Neuronal stem cell (in vitro differentiated cells): ENCODE measurements at regions not wholly inside any gene's neighbourhood (a gene's known extent, or its start where the extent isn't known, plus 50 kb on each side); places are given as distances from the start of the nearest gene placed in this dataset.

Source experiments
- DNase-seq: peaks from one replicate; pipeline ENCODE4 v3.0.0-alpha.2; 2013; ENCODE audit warnings: low spot score
- H2AFZ ChIP-seq: one replicate; pipeline ENCODE4 v1.6.1; 2013; ENCODE audit warnings: mild to moderate bottlenecking, low read length, inconsistent platforms
- H2AK5ac ChIP-seq: 2 replicates; pipeline ENCODE4 v1.6.1; 2013; ENCODE audit warnings: low read depth, mild to moderate bottlenecking, inconsistent platforms, low read length, moderate library complexity, mixed read lengths
- H2BK120ac ChIP-seq: 2 replicates; pipeline ENCODE4 v1.6.1; 2013; ENCODE audit warnings: low read depth, mild to moderate bottlenecking, inconsistent platforms, low read length, moderate library complexity, mixed read lengths
- H2BK12ac ChIP-seq: one replicate; pipeline ENCODE4 v1.6.1; 2013; ENCODE audit warnings: low read length, inconsistent platforms
- H2BK15ac ChIP-seq: 2 replicates; pipeline ENCODE4 v1.6.1; 2013; ENCODE audit warnings: mild to moderate bottlenecking, low read length, inconsistent platforms, mixed read lengths
- H2BK5ac ChIP-seq: one replicate; pipeline ENCODE4 v1.6.1; 2013; ENCODE audit warnings: inconsistent platforms, mild to moderate bottlenecking, low read length, moderate library complexity
- H3K14ac ChIP-seq: one replicate; pipeline ENCODE4 v1.6.1; 2013; ENCODE audit warnings: low read length, inconsistent platforms
- H3K18ac ChIP-seq: 2 replicates; pipeline ENCODE4 v1.6.1; 2013; ENCODE audit warnings: low read length, inconsistent platforms
- H3K23ac ChIP-seq: 2 replicates; pipeline ENCODE4 v1.6.1; 2013; ENCODE audit warnings: low read depth, mild to moderate bottlenecking, mixed read lengths, low read length, inconsistent platforms; ENCODE audit not compliant: poor library complexity
- H3K27ac ChIP-seq: replicated peaks from 3 replicates; pipeline ENCODE4 v1.5.1; 2013; ENCODE audit warnings: low read length, inconsistent platforms
- H3K27me3 ChIP-seq, 3 experiments: 2 replicates each; pipeline ENCODE4 v1.6.1; 2013; ENCODE audit warnings: low read length in 3 of 3, mild to moderate bottlenecking in 2 of 3, inconsistent platforms in 1 of 3, low read depth in 1 of 3, mixed read lengths in 1 of 3, moderate library complexity in 1 of 3; ENCODE audit not compliant: control insufficient read depth in 3 of 3, insufficient read depth in 3 of 3
- H3K36me3 ChIP-seq, 2 donors: replicated peaks in 1 of 2; 2 replicates each; pipeline ENCODE4 v1.6.1; 2013; ENCODE audit warnings: low read length in 2 of 2; ENCODE audit not compliant: control insufficient read depth in 2 of 2, insufficient read depth in 2 of 2
- H3K4ac ChIP-seq: 2 replicates; pipeline ENCODE4 v1.6.1; 2013; ENCODE audit warnings: inconsistent platforms, mild to moderate bottlenecking, low read length, moderate library complexity
- H3K4me1 ChIP-seq, 2 donors: 1 replicate in 1 of 2; 2 replicates in 1 of 2; pipeline ENCODE4 v1.6.1; 2013; ENCODE audit warnings: low read length in 2 of 2, low read depth in 1 of 2; ENCODE audit not compliant: control insufficient read depth in 2 of 2, insufficient read depth in 1 of 2
- H3K4me2 ChIP-seq: one replicate; pipeline ENCODE4 v1.6.1; 2013; ENCODE audit warnings: mild to moderate bottlenecking, low read length, inconsistent platforms; ENCODE audit not compliant: insufficient read depth, poor library complexity, severe bottlenecking
- H3K4me3 ChIP-seq, 2 donors: 2 replicates each; pipeline ENCODE4 v1.5.1; 2013; ENCODE audit warnings: low read length in 2 of 2, mild to moderate bottlenecking in 2 of 2, inconsistent platforms in 1 of 2, moderate library complexity in 1 of 2
- H3K79me1 ChIP-seq: one replicate; pipeline ENCODE4 v1.6.1; 2013; ENCODE audit warnings: low read depth, mild to moderate bottlenecking, inconsistent platforms, low read length, moderate library complexity
- H3K9ac ChIP-seq: one replicate; pipeline ENCODE4 v1.6.1; 2013; ENCODE audit warnings: mild to moderate bottlenecking, low read depth, low read length, inconsistent platforms; ENCODE audit not compliant: poor library complexity
- H3K9me3 ChIP-seq, 2 donors: replicated peaks in 1 of 2; 2 replicates each; pipeline versions ENCODE3 to v1.6.1; 2013; ENCODE audit warnings: low read length in 2 of 2, mild to moderate bottlenecking in 2 of 2, inconsistent platforms in 1 of 2, low read depth in 1 of 2, mixed read lengths in 1 of 2, moderate library complexity in 1 of 2; ENCODE audit not compliant: control insufficient read depth in 2 of 2, insufficient read depth in 1 of 2
- H4K8ac ChIP-seq: one replicate; pipeline ENCODE4 v1.6.1; 2013; ENCODE audit warnings: low read depth, mild to moderate bottlenecking, inconsistent platforms, low read length, moderate library complexity
- H4K91ac ChIP-seq: one replicate; pipeline ENCODE4 v1.6.1; 2013; ENCODE audit warnings: low read length, low read depth, mild to moderate bottlenecking, inconsistent platforms; ENCODE audit not compliant: poor library complexity
- WGBS, 2 donors: extraction: QIAGEN DNeasy Blood & Tissue Kit; methylation state at CpG; one replicate each; pipeline ENCODE4 v1.1.7; 2013; ENCODE audit warnings: missing lambda C conversion rate in 2 of 2, mixed read lengths in 1 of 2; ENCODE audit not compliant: insufficient read length in 2 of 2, insufficient replicate concordance in 1 of 2; ENCODE audit errors: extremely low coverage in 2 of 2; 5-methylcytosine and 5-hydroxymethylcytosine counted together

GRCh38 chr6:141153563-141153962 lies 979.2 kb upstream of the GJE1 start:
- Histone ChIP-seq H3K4me3 (no peak overlapping the region), H2BK120ac (no peak overlapping the region), H3K9me3 (peaks cover 0 to 3% of the 10 kb centered on the region in 2 donors), H3K4me1 (peaks cover 0 to 2% of the 10 kb centered on the region in 2 donors), H2BK5ac (no peak overlapping the region), H3K79me1 (no peaks in the 10 kb centered on the region), H3K14ac (no peak overlapping the region), H2AK5ac (no peak overlapping the region), H3K27ac (no peak overlapping the region), H2AFZ (no peak overlapping the region), H3K4ac (no peak overlapping the region), H3K27me3 (no peaks in the 10 kb centered on the region), H4K8ac (no peak overlapping the region), H4K91ac (no peak overlapping the region), H2BK12ac (no peak overlapping the region), H3K36me3 (no peaks in the 10 kb centered on the region), H3K4me2 (no peak overlapping the region), H3K18ac (no peak overlapping the region), H3K9ac (no peak overlapping the region), H2BK15ac (no peak overlapping the region), H3K23ac (no peak overlapping the region)
- no peak for DNase-seq
- no CpG with 5 or more reads among the region's 2 CpGs for WGBS, 2 donors

- no peak overlapping the region for H3K14ac ChIP-seq
- no peak overlapping the region for H3K4me3 ChIP-seq
- no CpG with 5 or more reads among the region's 1 CpG for WGBS, 2 donors
- no peak overlapping the region for H3K4me2 ChIP-seq
- no peak overlapping the region for H2AFZ ChIP-seq
- H2BK15ac ChIP-seq, result no peak overlapping the region
- peaks cover 0 to 3% of the 10 kb centered on the region in 2 donors for H3K9me3 ChIP-seq
- no peaks in the 10 kb centered on the region for H3K36me3 ChIP-seq
- no peak for DNase-seq
- H3K9ac ChIP-seq, result no peak overlapping the region
- no peak overlapping the region for H2BK5ac ChIP-seq
- no peak overlapping the region for H3K4ac ChIP-seq
- H3K27me3 ChIP-seq, result no peaks in the 10 kb centered on the region
- H3K27ac ChIP-seq, result no peak overlapping the region
- no peak overlapping the region for H3K23ac ChIP-seq
- H3K4me1 ChIP-seq, result peaks cover 0 to 2% of the 10 kb centered on the region in 2 donors
- H3K79me1 ChIP-seq, result peaks cover 2% of the 10 kb centered on the region
- no peak overlapping the region for H3K18ac ChIP-seq
- no peak overlapping the region for H2BK120ac ChIP-seq
- H4K8ac ChIP-seq, result no peak overlapping the region
- H2AK5ac ChIP-seq, result no peak overlapping the region
- H4K91ac ChIP-seq, result no peak overlapping the region
- H2BK12ac ChIP-seq, result no peak overlapping the region
Measured at GRCh38 chr6:141152951-141153350, 979.8 kb upstream of the GJE1 start.

GRCh38 chr6:141151710-141152417 lies 980.9 kb upstream of the GJE1 start:
- Histone ChIP-seq H3K79me1 (peaks cover 2% of the 10 kb centered on the region), H3K9me3 (peaks cover 0 to 3% of the 10 kb centered on the region in 2 donors), H2BK5ac (no peak overlapping the region), H3K27ac (no peak overlapping the region), H2BK15ac (no peak overlapping the region), H2BK12ac (no peak overlapping the region), H4K91ac (no peak overlapping the region), H3K36me3 (no peaks in the 10 kb centered on the region), H3K4me3 (no peak overlapping the region), H4K8ac (no peak overlapping the region), H3K14ac (no peak overlapping the region), H2AK5ac (no peak overlapping the region), H3K4ac (no peak overlapping the region), H3K4me2 (no peak overlapping the region), H2AFZ (peak overlapping the region; percentile 80), H3K23ac (no peak overlapping the region), H3K27me3 (no peaks in the 10 kb centered on the region), H3K18ac (no peak overlapping the region), H2BK120ac (no peak overlapping the region), H3K9ac (no peak overlapping the region), H3K4me1 (peaks cover 0 to 2% of the 10 kb centered on the region in 2 donors)
- no CpG with 5 or more reads among the region's 3 CpGs for WGBS, 2 donors
- DNase-seq, result no peak

GRCh38 chr6:141141870-141142269 lies 990.9 kb upstream of the GJE1 start:
- Histone ChIP-seq H2AK5ac (no peak overlapping the region), H2BK15ac (no peak overlapping the region), H3K27ac (no peak overlapping the region), H2BK12ac (no peak overlapping the region), H3K9me3 (no peaks in the 10 kb centered on the region), H4K8ac (no peak overlapping the region), H4K91ac (no peak overlapping the region), H3K23ac (no peak overlapping the region), H3K4ac (no peak overlapping the region), H2BK120ac (no peak overlapping the region), H3K4me3 (no peak overlapping the region), H3K14ac (no peak overlapping the region), H3K9ac (no peak overlapping the region), H2AFZ (no peak overlapping the region), H3K36me3 (peaks cover 0 to 1% of the 10 kb centered on the region in 2 donors), H3K27me3 (no peaks in the 10 kb centered on the region), H3K4me2 (no peak overlapping the region), H2BK5ac (no peak overlapping the region), H3K18ac (no peak overlapping the region), H3K4me1 (no peaks in the 10 kb centered on the region), H3K79me1 (no peaks in the 10 kb centered on the region)
- WGBS, 2 donors, result no CpG with 5 or more reads among the region's 2 CpGs
- DNase-seq, result no peak
